Peyer's patch (tissue), 4 donors: ENCODE measurements at regions not wholly inside any gene's neighbourhood (a gene's known extent, or its start where the extent isn't known, plus 50 kb on each side); places are given as distances from the start of the nearest gene placed in this dataset.

Source experiments
- POLR2A ChIP-seq, 2 donors: fragments of 450-650 bp; IDR thresholded peaks; one replicate each; pipeline ENCODE4 v1.5.1; 2017; ENCODE audit warnings: antibody characterized with exemption in 2 of 2, mild to moderate bottlenecking in 2 of 2, moderate library complexity in 2 of 2
- TF ChIP-seq, protein P1 (sequence below), 6 experiments: fragments of 450-650 bp in 4 of 6; fragments of 200-600 bp in 2 of 6; sonication (generic) in 1 of 6; IDR thresholded peaks; one replicate each; pipeline ENCODE4 v1.5.1; 2017 to 2019; ENCODE audit warnings: antibody characterized with exemption in 6 of 6, mild to moderate bottlenecking in 3 of 6, moderate library complexity in 1 of 6

GRCh38 chr4:11495818-11496217 lies 67.1 kb upstream of the HS3ST1 start:
- TF ChIP-seq, protein P1, sequence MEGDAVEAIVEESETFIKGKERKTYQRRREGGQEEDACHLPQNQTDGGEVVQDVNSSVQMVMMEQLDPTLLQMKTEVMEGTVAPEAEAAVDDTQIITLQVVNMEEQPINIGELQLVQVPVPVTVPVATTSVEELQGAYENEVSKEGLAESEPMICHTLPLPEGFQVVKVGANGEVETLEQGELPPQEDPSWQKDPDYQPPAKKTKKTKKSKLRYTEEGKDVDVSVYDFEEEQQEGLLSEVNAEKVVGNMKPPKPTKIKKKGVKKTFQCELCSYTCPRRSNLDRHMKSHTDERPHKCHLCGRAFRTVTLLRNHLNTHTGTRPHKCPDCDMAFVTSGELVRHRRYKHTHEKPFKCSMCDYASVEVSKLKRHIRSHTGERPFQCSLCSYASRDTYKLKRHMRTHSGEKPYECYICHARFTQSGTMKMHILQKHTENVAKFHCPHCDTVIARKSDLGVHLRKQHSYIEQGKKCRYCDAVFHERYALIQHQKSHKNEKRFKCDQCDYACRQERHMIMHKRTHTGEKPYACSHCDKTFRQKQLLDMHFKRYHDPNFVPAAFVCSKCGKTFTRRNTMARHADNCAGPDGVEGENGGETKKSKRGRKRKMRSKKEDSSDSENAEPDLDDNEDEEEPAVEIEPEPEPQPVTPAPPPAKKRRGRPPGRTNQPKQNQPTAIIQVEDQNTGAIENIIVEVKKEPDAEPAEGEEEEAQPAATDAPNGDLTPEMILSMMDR (IDR thresholded peaks at IDR 0.05) = no peak
- TF ChIP-seq POLR2A (IDR thresholded peaks at IDR 0.05) = no peak
